ENCODE measurements at regions not wholly inside any gene's neighbourhood (a gene's known extent, or its start where the extent isn't known, plus 50 kb on each side); places are given as distances from the start of the nearest gene placed in this dataset.

- H3K4me1 ChIP-seq: peaks cover 41% of the 10 kb centered on the region
- intact Hi-C loops (cut with micrococcal nuclease): no loop called here
- no peak for DNase-seq
- no peak overlapping the region for H3K4me3 ChIP-seq
- H3K9me3 ChIP-seq (replicated peaks): no peaks in the 10 kb centered on the region
- H3K36me3 ChIP-seq: no peaks in the 10 kb centered on the region
- H3K27me3 ChIP-seq (ENCODE audit: low read depth): no peaks in the 10 kb centered on the region
- no peak for TF ChIP-seq CTCF (IDR thresholded peaks at IDR 0.05; ENCODE audit: borderline replicate concordance)
- H3K27ac ChIP-seq (replicated peaks): peak overlapping the region; percentile 71
Observed at GRCh38 chr10:4701016-4701415, 125.0 kb upstream of the AKR1E2 start.

- H3K4me3 ChIP-seq: no peak overlapping the region
- TF ChIP-seq CTCF (IDR thresholded peaks at IDR 0.05; ENCODE audit: borderline replicate concordance): no peak
- no peaks in the 10 kb centered on the region for H3K36me3 ChIP-seq
- no peaks in the 10 kb centered on the region for H3K9me3 ChIP-seq (replicated peaks)
- H3K27ac ChIP-seq (replicated peaks): peak overlapping the region; percentile 71
- H3K27me3 ChIP-seq (ENCODE audit: low read depth): no peaks in the 10 kb centered on the region
- intact Hi-C loops (cut with micrococcal nuclease): no loop called here
- peaks cover 41% of the 10 kb centered on the region for H3K4me1 ChIP-seq
- DNase-seq: no peak
Observed at GRCh38 chr10:4699950-4700730, 125.9 kb upstream of the AKR1E2 start.

GRCh38 chr10:4698075-4698474, 127.9 kb upstream of the AKR1E2 start:
- H3K27me3 ChIP-seq (ENCODE audit: low read depth): no peaks in the 10 kb centered on the region
- no peak for TF ChIP-seq CTCF (IDR thresholded peaks at IDR 0.05; ENCODE audit: borderline replicate concordance)
- no peaks in the 10 kb centered on the region for H3K36me3 ChIP-seq
- no peaks in the 10 kb centered on the region for H3K9me3 ChIP-seq (replicated peaks)
- H3K27ac ChIP-seq (replicated peaks): peak overlapping the region; percentile 44
- intact Hi-C loops (cut with micrococcal nuclease): no loop called here
- peak; percentile 25 for DNase-seq
- no peak overlapping the region for H3K4me3 ChIP-seq
- H3K4me1 ChIP-seq: peaks cover 27% of the 10 kb centered on the region

- no peak for TF ChIP-seq CTCF (IDR thresholded peaks at IDR 0.05; ENCODE audit: borderline replicate concordance)
- Histone ChIP-seq H3K9me3 (replicated peaks) (no peaks in the 10 kb centered on the region), H3K27ac (replicated peaks) (no peak overlapping the region), H3K27me3 (ENCODE audit: low read depth) (no peaks in the 10 kb centered on the region), H3K4me3 (no peak overlapping the region), H3K36me3 (no peaks in the 10 kb centered on the region), H3K4me1 (peaks cover 25% of the 10 kb centered on the region)
- no peak for DNase-seq
- intact Hi-C loops (cut with micrococcal nuclease): no loop called here
Observed at GRCh38 chr10:4696186-4696585, 129.8 kb upstream of the AKR1E2 start.

GRCh38 chr10:4693967-4694366, 132.0 kb upstream of the AKR1E2 start:
- no peak for DNase-seq
- intact Hi-C loops (cut with micrococcal nuclease): no loop called here
- TF ChIP-seq CTCF (IDR thresholded peaks at IDR 0.05; ENCODE audit: borderline replicate concordance): no peak
- Histone ChIP-seq H3K4me1 (peaks cover 13% of the 10 kb centered on the region), H3K4me3 (no peak overlapping the region), H3K36me3 (no peaks in the 10 kb centered on the region), H3K27ac (replicated peaks) (no peak overlapping the region), H3K27me3 (ENCODE audit: low read depth) (no peaks in the 10 kb centered on the region), H3K9me3 (replicated peaks) (no peaks in the 10 kb centered on the region)

All from left ventricle myocardium inferior (tissue), 1 donor.